ENCODE measurements at regions not wholly inside any gene's neighbourhood (a gene's known extent, or its start where the extent isn't known, plus 50 kb on each side); places are given as distances from the start of the nearest gene placed in this dataset.

DNA sequence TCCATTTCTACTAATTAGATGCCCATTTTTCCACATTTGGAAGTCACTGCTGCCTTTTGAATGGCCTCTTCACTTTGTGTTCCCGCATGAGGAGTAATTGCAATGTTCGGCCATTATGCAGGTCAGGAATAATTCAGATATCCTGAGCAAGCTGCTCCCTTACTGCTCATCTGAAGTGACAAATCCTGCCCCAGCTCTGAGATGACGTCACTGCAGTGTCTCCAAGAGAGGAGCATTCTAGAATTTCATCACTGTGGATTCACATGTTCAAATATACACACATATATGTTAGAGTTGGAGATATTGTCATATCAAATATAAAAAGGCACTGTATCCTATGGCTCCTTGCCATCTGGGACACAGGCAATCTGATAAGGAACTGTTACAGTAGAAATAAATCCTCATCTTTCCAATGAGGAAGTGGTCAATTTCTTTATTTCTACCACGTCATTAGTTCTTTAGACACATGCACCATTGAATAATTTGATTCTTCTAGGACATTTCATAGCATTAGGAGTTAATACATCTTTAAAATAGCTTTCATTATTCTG is 706.9 kb upstream of the TENM3 start:
- TF ChIP-seq, protein P1, sequence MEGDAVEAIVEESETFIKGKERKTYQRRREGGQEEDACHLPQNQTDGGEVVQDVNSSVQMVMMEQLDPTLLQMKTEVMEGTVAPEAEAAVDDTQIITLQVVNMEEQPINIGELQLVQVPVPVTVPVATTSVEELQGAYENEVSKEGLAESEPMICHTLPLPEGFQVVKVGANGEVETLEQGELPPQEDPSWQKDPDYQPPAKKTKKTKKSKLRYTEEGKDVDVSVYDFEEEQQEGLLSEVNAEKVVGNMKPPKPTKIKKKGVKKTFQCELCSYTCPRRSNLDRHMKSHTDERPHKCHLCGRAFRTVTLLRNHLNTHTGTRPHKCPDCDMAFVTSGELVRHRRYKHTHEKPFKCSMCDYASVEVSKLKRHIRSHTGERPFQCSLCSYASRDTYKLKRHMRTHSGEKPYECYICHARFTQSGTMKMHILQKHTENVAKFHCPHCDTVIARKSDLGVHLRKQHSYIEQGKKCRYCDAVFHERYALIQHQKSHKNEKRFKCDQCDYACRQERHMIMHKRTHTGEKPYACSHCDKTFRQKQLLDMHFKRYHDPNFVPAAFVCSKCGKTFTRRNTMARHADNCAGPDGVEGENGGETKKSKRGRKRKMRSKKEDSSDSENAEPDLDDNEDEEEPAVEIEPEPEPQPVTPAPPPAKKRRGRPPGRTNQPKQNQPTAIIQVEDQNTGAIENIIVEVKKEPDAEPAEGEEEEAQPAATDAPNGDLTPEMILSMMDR (IDR thresholded peaks at IDR 0.05; ENCODE audit: low read length): no peak
- no peak for TF ChIP-seq EZH2 (optimal IDR thresholded peaks at IDR 0.05; ENCODE audit: low read depth, low read length)

Data from MM.1S (cell line).